ENCODE measurements at regions not wholly inside any gene's neighbourhood (a gene's known extent, or its start where the extent isn't known, plus 50 kb on each side); places are given as distances from the start of the nearest gene placed in this dataset.
A peak's percentile ranks its signal among the peaks of the same experiment; 100 is the strongest.
"Not testable (repeated sequence)": the region's sequence is repeated elsewhere in the genome, so short reads cannot be mapped to it uniquely, and the experiment has no call there.

DNA sequence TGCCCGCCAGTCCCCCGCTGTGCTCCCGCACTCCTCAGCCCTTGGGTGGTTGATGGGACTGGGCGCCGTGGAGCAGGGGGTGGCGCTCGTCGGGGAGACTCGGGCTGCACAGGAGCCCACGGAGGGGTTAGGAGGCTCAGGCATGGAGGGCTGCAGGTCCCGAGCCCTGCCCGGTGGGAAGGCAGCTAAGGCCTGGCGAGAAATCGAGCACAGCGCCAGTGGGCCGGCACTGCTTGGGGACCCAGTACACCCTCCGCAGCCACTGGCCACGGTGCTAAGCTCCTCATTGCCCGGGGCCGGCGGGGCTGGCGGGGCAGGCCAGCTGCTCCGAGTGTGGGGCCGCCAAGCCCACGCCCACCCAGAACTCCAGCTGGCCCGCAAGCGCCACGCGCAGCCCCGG lies 1496.5 kb upstream of the LRRTM3 start:
- DNase-seq: not testable (repeated sequence)

DNA sequence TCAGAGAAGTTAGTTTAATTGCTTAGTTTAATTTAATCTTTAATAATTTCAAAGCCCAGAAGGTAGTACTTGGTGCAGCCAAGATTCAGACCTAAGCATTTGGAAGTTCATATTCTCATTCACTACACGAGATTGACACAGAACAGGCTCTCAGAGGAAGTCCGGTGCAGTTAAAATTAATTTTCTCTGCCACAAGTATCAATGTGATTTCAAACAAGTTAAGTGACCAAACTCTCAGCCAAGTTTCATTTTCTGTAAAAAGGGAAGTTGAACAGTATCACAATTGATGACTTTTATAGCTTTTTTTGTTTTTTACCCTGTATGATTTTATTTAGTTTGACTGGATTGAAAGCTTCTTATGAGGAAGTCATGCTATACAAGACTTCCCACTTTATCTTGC lies 1494.9 kb upstream of the LRRTM3 start:
- DNase-seq: no peak

DNA sequence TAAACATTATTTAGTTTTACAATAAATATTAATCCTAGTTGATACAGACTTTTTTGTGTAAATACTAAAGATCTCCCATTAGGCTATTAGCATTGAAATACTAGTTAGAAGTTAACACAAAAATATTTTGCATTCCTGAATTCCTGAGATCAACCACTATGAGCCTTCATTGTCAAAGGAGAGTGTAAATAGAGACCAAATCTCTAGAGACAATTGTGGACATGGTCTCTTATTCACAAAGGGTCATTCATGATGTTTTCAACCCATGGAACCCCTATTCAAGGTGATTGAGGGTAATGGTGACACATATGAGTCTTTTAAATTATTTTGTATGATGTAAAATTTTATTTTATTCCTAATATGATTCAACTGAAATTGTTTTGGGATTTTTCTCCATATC lies 1454.8 kb upstream of the LRRTM3 start:
- DNase-seq: no peak

DNA sequence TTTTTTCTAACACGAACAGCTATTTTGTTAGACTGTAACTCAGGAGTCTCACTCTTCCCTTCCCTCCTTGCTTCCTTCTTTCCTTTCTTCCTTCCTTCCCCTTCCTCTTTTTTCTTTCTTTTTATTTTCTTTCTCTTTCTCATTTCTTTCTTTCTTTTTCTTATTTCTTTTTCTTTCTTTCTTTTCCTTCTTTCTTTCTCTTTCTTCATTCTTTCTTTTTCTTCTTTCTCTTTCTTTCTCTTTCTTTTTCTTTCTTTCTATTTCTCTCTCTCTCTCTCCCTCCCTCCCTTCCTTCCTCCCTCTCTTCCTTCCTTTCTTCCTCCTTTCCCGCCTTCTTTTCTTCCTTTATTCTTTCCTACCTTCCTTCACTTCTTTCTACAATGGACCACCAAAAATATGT lies 1443.0 kb upstream of the LRRTM3 start:
- no peak for DNase-seq

DNA sequence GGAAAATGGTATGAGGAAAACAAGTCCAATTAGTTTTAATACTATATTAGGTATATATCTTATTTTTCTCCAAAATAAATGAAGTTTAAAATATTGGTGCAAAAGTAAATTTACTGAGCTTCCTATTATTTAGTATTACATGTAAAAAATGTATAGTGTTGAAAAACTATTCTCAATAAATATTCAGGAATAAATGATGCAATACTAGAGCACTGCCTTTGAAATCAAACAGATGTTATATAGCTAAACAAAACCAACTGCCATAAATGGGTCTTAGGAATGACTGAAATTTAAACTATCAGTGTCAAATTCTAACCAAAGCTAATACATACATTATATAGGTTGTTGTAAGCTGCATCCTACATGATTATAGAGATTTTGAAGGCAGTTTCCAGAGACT lies 1434.0 kb upstream of the LRRTM3 start:
- DNase-seq: no peak

DNA sequence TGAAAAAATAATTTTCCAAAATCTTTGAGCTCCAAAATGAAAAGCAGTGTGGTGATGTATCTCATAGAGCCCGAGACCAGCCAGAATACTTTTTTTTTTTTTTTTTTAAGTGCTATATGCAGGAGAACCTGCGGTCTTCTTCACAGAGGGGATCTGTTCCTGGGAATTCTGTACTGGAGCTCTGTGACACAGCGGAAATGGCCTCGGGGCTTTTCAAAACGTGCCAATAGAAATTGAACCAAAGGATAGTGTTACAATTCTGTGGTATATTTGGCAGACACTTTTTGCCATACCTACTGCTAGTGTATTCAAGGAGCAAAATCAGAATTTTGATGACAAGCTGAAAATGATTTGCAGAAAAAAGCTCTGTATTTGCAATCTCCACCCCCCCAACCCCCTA lies 1429.3 kb upstream of the LRRTM3 start:
- DNase-seq: no peak

DNA sequence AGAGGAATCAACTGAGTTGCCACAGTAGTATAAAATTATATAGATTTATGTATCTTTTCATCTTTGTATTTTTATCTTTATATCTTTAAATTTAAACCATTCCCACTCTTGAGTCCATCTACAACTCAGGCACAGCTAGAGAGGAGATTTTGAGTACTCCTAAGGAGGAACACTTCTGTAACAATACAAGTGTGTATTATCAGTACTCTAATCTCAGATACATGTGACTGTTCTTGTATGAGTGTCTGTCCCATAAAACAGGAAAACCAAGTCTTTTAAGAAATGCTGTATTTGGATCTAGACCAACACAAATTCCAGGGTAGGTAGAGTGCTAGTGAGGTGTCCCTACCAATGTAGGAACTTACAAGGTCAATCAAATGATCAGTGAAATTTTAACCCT lies 1428.0 kb upstream of the LRRTM3 start:
- no peak for DNase-seq

DNA sequence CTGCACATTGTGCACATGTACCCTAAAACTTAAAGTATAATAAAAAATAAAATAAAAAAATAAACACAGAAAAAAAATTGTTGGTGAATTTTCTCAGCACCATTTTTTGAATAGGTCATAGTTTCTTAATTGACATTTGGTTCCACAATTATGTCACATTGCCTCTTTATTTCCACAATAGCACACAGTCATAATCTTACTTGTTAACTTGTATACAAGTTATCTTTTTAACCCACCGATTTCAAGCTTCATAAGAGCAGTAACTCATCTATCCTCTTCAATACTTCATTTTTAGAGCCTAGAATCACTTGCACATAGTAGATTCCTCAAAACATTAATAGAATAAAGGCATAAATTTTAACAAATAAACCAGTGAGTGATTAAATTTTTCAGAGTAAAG lies 1425.1 kb upstream of the LRRTM3 start:
- DNase-seq: no peak

DNA sequence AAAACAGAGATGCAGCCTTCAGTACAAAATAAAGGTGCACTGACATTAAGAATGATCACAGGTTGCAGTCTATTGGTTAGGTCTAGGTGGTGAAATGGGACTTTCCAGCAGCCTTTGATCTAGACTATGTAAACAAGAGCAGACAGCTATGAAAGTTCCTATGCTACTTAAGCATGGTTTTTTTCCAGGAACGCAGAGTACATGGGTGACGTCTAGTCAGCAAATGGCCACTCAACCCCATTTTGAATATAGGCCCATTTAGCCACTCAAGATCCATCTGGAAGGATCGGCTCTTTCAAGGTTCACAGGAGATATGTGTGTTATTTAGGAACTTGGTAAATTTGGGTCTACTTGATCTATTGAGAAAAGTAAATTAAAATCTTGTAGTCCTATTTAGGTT lies 1424.6 kb upstream of the LRRTM3 start:
- DNase-seq: peak; percentile 54

DNA sequence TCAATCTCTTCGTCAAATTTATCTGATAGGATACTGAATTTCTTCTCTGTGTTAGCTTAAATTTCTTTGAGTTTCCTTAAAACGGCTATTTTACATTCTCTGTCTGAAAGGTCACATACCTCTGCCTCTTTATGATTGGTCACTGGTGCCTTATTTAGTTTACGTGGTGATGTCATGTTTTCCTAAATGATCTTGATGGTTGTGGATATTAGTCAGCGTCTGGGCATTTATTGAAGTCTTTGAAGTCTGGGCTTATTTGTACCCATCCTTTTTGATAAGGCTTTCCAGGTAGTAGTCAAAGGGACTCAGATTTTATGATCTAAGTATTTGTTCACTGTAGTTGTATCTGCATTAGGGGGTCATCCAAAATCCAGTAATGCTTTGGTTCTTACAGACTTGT lies 1407.5 kb upstream of the LRRTM3 start:
- no peak for DNase-seq

DNA sequence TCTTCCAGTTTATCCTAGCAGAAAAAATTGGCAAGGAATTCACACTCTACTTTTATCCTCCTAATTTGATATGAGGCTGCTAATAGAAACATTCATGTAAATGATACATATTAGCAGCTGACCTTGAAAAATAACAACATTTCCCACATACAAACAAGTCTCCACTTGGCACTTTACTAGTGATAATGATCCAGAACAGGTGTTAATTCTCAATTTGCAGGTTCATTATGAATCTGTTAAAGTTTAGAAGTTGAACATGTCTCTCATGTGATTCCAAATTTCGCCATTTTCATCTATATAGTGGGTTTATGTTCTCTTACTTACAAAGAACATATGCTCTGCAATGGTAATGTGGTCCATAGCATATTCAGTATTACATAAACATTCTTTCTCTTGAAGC lies 1396.8 kb upstream of the LRRTM3 start:
- DNase-seq: no peak

DNA sequence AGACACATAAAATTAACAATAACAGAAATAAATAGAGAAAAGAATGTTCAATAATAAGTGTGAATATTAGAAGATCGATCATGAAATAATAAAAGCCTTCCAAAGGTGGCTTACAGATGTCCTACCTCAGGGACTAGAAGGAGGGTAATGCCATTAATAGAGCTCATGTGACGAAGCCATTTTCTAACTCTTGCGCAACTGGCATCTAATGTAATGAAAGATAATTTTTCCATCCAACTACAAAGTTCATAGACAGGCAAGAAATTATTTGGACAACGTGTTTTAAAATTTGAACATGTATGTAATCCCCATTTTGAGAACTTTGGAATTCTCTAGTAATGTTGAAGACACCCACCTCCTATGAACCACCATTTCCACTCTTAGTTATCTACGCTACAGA lies 1394.3 kb upstream of the LRRTM3 start:
- DNase-seq: no peak

DNA sequence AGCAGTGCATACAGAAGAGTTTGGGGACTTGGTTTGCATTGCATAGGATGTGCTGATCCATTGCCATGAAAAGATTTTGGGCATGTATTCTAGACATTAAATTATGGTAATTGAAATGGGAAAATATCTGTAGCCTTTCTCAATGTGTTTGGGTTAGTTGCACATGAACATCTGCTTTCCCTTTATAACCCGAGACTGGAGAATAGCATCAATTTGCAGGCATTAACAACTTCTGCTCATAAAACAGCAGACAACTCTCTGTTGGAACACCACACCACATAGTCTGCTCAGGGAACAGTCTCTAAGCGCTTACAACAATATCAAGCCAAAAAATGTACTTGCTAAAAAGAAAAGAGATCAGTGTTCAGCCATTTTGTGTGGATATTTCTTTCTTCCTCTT lies 1391.1 kb upstream of the LRRTM3 start:
- DNase-seq: no peak

DNA sequence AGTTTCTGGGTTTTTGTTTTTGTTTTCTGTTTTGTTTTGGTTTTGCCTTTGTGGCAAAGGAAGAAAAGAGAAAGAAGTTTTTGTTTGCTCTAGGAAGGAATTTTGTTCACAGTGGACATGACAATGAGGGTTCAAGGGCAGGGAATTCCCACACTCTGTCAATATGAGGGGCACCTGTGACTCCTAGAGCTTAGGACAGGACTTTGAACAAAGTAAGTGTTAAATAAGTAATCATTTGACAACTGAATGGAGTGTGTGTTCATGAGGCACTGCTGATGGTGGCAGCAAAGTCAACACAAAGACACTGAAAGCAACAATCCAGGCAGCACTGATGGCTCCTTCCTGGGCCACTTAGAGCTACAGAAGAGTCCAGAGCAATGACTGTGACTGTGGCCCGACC lies 1381.1 kb upstream of the LRRTM3 start:
- DNase-seq: no peak

DNA sequence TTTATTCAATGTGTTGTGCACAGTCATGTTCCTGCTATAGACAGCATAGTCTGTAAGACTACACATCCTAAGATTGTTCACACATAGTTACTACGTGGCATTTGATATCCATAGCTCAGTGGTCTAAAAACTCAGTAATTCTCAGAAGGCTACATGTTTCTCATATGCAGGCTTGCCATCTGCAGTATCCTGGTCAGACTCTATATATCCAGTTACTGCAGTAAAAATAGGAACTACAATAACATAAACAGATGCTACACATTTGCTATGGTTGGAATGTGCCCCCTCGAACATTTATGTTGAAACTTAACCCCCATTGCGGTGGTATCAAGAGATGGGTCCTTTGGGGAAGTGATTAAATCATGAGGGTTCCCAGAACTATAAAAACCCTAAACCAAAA lies 1377.8 kb upstream of the LRRTM3 start:
- DNase-seq: no peak

DNA sequence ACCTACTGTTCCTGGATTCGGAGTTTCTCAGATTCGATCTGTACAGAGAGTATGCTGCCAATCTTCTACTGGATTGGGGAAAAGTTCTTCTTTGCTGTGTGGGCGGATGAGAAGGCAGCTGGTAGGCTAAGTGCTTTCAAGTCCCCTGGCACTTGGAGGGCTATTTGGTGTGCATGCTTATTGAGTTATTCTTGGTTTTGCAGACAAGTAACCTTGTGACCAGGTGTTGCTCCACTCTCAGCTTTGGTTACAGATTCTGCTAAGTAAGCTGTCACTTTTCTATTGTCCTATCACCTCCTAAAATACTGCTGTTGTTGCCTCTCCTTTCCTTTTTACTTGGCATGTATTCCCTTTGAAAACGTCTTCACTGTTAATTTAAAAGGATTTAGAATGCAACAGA lies 1375.1 kb upstream of the LRRTM3 start:
- DNase-seq: no peak

DNA sequence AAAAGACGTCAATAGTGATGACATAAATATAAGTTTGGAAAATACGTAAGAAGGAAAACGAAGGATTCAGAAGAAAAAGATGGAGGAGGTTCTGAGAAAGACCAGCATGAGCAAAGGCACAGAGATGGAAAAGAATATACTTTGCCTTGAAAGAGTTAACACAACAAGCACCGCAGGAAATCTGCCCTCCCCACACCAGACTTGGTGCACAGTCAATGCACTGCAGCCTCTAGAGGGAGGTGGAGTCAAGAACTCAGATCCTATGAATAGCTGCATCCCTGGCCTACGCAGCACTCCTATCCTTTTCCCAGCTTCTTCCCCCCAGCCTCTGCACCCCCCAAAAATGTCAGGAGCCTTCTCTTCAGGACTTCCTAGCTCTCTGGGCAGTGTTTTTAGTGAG lies 1370.6 kb upstream of the LRRTM3 start:
- no peak for DNase-seq

DNA sequence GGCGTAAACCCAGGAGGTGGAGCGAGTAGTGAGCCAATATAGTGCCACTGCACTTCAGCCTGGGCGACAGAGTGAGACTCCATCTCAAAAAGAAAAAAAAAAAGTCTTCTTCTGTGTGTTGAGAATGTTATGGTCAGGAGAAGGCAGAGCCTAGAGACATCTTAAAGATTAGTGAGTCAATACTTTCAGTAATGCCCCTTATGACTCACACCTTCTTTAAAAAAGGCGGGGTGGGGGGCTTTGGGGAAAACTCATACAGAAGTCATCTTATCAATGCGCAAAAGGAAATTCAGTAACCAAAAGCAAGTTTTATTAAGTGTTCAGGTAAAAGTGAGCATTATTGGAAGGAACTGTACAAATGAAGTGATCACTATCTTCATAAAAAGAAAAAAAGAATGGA lies 1369.8 kb upstream of the LRRTM3 start:
- no peak for DNase-seq

DNA sequence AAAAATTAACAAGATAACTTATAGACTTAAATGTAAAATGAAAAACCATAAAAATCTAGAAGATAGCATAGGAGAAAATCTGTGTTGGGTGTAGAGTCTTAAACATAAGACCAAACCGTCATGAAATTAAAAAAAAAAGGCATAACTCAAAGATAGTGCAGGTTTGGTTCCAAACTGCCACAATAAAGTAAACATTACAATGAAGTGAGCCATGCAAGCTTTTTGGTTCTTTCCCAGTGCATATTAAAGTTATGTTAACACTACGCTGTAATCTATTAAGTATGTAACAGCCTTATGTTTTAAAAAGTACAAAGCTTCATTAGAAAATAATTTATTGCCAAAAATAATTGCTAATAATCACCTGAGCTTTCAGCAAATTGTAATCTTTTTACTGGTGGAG lies 1366.5 kb upstream of the LRRTM3 start:
- no peak for DNase-seq

DNA sequence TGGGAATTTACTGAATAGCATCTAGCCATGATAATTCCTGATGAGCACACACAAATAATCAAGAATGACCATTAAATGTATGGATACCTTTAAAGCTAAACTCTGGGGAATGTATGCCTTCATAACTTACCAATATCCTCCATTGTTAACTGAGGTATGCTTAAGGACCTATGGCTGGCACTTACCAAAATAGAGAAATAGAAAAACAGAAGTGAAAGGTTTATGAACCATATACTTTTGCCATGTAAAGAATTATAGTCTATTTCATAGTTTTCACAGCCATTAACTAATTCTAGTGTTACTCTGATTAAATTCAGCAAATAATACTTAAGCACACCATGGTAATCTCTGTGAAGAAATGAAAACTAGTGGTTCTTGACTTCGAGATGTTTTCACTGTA lies 1360.6 kb upstream of the LRRTM3 start:
- DNase-seq: no peak

DNA sequence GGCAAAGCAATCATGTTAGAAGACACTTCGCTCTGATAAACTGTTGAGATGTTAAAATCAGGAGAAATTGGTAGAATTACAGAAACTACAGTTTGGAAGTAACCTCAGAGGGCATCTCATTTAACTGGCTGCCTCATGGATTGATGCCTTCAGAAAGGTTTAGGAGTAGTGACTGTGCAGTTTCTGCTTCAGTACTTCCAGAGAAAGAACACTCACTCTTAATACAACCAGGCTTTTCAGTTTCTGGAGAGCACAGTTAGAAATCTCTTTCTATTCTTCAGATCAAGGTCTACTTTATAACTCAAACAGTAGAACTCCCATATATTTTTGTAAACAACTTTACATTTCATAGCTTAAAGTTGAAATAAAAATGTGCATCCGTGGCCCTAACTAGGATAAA lies 1358.9 kb upstream of the LRRTM3 start:
- no peak for DNase-seq

DNA sequence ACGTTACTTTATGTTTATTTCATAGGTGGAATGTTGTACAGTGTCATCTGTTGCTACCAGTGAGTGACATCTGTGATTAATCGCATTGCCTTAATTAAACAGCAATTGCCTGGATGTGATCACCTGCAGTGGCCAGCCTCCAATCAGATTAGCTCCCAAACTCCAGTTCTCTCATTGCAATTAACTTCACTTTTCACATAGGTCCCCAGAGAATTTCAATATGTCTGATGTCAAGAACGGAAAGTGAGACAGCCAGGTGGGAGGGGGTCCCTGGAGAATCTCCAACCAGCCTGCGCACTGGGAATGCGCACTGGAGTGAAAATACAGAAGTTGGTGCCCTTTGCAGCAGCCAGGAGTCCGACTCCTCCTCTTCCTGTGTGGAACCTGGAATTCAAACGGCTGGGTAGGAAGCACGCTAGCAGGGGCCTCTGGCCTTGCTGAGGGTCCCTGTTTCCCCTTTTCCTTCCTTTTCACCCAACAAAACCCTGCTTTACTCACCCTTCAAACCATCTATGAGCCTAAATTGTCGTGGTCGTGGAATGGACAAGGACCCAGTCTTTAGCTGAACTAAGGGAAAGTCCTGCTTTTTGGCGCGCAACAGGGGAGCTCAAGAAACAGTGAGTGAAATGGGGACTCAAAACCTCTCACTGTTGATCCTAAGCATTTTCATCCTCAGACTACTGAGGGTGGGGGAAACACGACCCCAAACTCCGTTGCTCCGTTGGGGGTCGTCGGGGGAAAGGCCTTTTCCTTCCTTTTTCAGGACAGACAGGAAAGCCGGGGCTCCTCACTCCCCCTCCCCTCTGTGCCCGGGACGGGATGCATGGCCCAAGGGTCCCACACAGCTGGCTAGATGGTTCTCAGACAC lies 1355.5 kb upstream of the LRRTM3 start:
- DNase-seq: no peak

DNA sequence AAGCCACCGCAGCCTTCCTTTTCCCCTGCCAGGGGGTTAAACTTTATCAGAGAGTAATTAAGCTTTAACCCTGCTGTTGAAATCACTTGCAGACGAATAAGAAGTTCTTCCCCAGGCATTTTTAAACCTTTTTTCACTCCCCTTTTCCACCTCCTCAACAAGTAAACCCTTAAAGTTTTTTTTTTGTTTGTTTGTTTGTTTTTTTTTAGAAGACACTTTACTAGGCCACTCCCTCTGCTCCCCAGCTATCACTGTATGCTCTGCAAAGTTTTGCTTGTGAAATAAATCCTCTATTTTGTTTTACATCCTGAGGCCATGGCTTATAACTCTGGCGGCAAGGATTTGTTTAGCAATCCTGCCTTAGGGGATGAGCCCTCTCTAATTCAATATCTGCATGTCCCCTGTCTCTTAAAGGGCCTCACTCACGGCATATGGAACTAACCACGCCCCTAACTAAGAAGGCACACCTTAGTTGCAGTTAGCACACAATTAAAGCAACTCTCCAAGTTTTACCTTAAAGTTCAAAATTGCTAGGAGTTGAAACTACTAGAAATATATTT lies 1354.7 kb upstream of the LRRTM3 start:
- DNase-seq: no peak

DNA sequence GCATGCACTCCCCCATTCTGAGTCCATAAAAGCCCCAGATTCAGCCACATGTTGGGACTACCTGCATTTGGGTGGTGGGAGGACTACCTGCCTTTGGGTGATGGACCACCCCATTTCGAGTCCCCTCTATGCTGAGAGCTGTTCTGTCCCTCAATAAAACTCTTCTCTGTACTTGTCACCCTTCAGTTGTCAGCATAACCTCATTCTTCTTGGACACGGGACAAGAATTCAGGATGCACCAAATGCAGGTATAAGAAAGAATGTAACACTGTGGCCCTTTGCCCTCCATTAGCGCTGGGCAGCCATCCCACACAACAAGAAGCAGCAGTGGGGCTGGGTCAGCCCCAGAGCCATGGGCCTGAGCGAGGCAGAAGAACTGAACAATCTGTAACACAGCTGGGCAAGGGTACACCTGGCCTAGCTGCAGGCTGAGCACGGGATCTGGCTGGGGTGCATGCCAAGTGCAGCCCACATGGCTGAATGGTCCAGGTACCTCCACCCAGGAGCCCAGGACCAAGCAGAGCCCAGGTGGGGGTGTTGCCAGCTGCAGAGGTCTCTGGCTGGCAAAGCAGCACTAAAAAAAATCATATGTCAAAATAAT lies 1344.3 kb upstream of the LRRTM3 start:
- DNase-seq: no peak

Measured in CD4-positive, alpha-beta T cell treated with Interleukin-21 for 1 hour (primary cell).